Esophagus muscularis mucosa (tissue), 3 donors: ENCODE measurements at regions not wholly inside any gene's neighbourhood (a gene's known extent, or its start where the extent isn't known, plus 50 kb on each side); places are given as distances from the start of the nearest gene placed in this dataset.

ENCODE experiments used
- POLR2A ChIP-seq: fragments of 450-650 bp; IDR thresholded peaks from one replicate; pipeline ENCODE4 v1.6.1; 2017; ENCODE audit warnings: antibody characterized with exemption, moderate library complexity, mild to moderate bottlenecking, low read depth
- TF ChIP-seq, protein P1 (sequence below), 3 experiments: fragments of 200-600 bp in 2 of 3; fragments of 450-650 bp in 1 of 3; sonication (generic) in 2 of 3; IDR thresholded peaks; one replicate each; pipeline ENCODE4 v1.5.1; 2017 to 2019; ENCODE audit warnings: antibody characterized with exemption in 3 of 3, mild to moderate bottlenecking in 2 of 3, moderate library complexity in 1 of 3

DNA sequence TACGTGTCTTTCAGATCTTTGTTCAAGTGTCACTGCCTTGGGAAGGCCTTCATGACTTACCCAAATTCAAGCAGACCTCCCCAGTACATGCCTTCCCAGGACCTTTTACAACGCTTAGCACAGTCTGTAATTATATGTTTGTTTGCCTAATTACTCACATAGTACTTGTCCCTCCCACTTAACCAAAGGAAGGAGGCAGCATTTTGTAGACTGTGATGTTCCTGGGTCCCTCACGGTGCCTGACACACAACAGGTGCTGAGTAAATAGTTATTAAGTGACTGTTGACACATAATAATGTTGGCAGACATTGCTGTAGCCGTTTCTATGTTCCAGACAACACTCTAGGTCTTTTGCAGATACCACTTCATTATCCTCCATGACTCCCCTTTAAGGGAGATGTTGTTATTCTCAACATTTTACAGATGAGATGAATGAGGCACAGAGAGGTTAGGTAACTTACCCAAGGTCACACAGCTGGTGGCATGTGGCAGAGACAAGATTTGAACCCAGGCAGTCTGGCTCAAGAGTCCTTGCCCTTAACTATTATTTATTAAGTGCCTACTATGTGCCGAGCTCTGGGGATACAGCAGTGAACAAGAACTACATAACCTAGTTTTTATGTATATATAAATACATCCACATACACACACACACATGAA, 130.7 kb downstream of the PHETA1 start:
- TF ChIP-seq POLR2A: no peak
- TF ChIP-seq, protein P1, sequence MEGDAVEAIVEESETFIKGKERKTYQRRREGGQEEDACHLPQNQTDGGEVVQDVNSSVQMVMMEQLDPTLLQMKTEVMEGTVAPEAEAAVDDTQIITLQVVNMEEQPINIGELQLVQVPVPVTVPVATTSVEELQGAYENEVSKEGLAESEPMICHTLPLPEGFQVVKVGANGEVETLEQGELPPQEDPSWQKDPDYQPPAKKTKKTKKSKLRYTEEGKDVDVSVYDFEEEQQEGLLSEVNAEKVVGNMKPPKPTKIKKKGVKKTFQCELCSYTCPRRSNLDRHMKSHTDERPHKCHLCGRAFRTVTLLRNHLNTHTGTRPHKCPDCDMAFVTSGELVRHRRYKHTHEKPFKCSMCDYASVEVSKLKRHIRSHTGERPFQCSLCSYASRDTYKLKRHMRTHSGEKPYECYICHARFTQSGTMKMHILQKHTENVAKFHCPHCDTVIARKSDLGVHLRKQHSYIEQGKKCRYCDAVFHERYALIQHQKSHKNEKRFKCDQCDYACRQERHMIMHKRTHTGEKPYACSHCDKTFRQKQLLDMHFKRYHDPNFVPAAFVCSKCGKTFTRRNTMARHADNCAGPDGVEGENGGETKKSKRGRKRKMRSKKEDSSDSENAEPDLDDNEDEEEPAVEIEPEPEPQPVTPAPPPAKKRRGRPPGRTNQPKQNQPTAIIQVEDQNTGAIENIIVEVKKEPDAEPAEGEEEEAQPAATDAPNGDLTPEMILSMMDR (IDR thresholded peaks at IDR 0.05): no peak
